Amniotic stem cell (primary cell): ENCODE measurements at regions not wholly inside any gene's neighbourhood (a gene's known extent, or its start where the extent isn't known, plus 50 kb on each side); places are given as distances from the start of the nearest gene placed in this dataset.

Source experiments
- DNase-seq: peaks from one replicate; lab custom pipeline; 2025; lab: John Stamatoyannopoulos, UW

GRCh38 chr1:170219163-170219562, 73.4 kb downstream of the NTMT2 start:
- no peak for DNase-seq

GRCh38 chr1:170221031-170221430, 75.3 kb downstream of the NTMT2 start:
- no peak for DNase-seq

GRCh38 chr1:170221495-170221894, 75.7 kb downstream of the NTMT2 start:
- DNase-seq, result no peak

GRCh38 chr1:170224469-170224868, 78.7 kb downstream of the NTMT2 start:
- no peak for DNase-seq

- DNase-seq, result no peak
Observed at GRCh38 chr1:170225781-170226530, 80.2 kb downstream of the NTMT2 start.

GRCh38 chr1:170226767-170227166, 81.0 kb downstream of the NTMT2 start:
- no peak for DNase-seq

- DNase-seq, result no peak
Observed at GRCh38 chr1:170230323-170230722, 84.6 kb downstream of the NTMT2 start.

GRCh38 chr1:170231662-170232061, 85.9 kb downstream of the NTMT2 start:
- DNase-seq, result no peak

- no peak for DNase-seq
Observed at GRCh38 chr1:170238704-170239391, 93.1 kb downstream of the NTMT2 start.

GRCh38 chr1:170239445-170239844, 93.7 kb downstream of the NTMT2 start:
- no peak for DNase-seq

- DNase-seq, result no peak
Observed at GRCh38 chr1:170240409-170240808, 94.7 kb downstream of the NTMT2 start.

- DNase-seq, result no peak
Observed at GRCh38 chr1:170241266-170241851, 95.6 kb downstream of the NTMT2 start.

GRCh38 chr1:170247751-170248521, 102.2 kb downstream of the NTMT2 start:
- DNase-seq, result no peak

GRCh38 chr1:170250531-170251276, 104.9 kb downstream of the NTMT2 start:
- DNase-seq, result no peak

GRCh38 chr1:170252851-170253579, 107.3 kb downstream of the NTMT2 start:
- DNase-seq, result no peak

- no peak for DNase-seq
Observed at GRCh38 chr1:170254371-170254770, 108.6 kb downstream of the NTMT2 start.

- DNase-seq, result no peak
Observed at GRCh38 chr1:170261669-170262068, 115.9 kb downstream of the NTMT2 start.

GRCh38 chr1:170262276-170262939, 116.6 kb downstream of the NTMT2 start:
- DNase-seq, result no peak

- DNase-seq, result no peak
Observed at GRCh38 chr1:170265234-170265633, 119.5 kb downstream of the NTMT2 start.

- no peak for DNase-seq
Observed at GRCh38 chr1:170267317-170267716, 121.6 kb downstream of the NTMT2 start.
